Left ventricle myocardium inferior (tissue), 1 donor: ENCODE measurements at regions not wholly inside any gene's neighbourhood (a gene's known extent, or its start where the extent isn't known, plus 50 kb on each side); places are given as distances from the start of the nearest gene placed in this dataset.

ENCODE experiments used
- DNase-seq: peaks from one replicate; pipeline ENCODE4 v3.0.0-alpha.2; 2020
- H3K27ac ChIP-seq: fragments of 200-600 bp; replicated peaks from 2 replicates; pipeline ENCODE4 v1.8.0; 2021
- H3K27me3 ChIP-seq: fragments of 200-600 bp; 2 replicates; pipeline ENCODE4 v1.8.0; 2021; ENCODE audit warnings: low read depth
- H3K36me3 ChIP-seq: fragments of 200-600 bp; 2 replicates; pipeline ENCODE4 v1.8.0; 2021
- H3K4me1 ChIP-seq: fragments of 200-600 bp; 2 replicates; pipeline ENCODE4 v1.8.0; 2021
- H3K4me3 ChIP-seq: fragments of 200-600 bp; 2 replicates; pipeline ENCODE4 v1.8.0; 2021; ENCODE audit warnings: mild to moderate bottlenecking, moderate library complexity
- H3K9me3 ChIP-seq: fragments of 200-600 bp; replicated peaks from 2 replicates; pipeline ENCODE4 v1.8.0; 2021
- CTCF ChIP-seq: fragments of 200-600 bp; IDR thresholded peaks from 2 replicates; pipeline ENCODE4 v1.8.0; 2021; ENCODE audit warnings: antibody characterized with exemption, mild to moderate bottlenecking, borderline replicate concordance
- intact Hi-C: fragments of 100-400 bp; cut with micrococcal nuclease; formaldehyde crosslinking; loops from one replicate; pipeline ENCODE4 v1.11.0; 2022
- donor health status: DM: no; HTN: yes; CAD: no; lungs with severe emphysema.

- no peaks in the 10 kb centered on the region for H3K9me3 ChIP-seq
- no peak overlapping the region for H3K27ac ChIP-seq
- DNase-seq = peak; percentile 56
- H3K4me1 ChIP-seq = peaks cover 33% of the 10 kb centered on the region
- no peaks in the 10 kb centered on the region for H3K36me3 ChIP-seq
- H3K4me3 ChIP-seq = no peak overlapping the region
- intact Hi-C loops = no loop called here
- TF ChIP-seq CTCF = no peak
- H3K27me3 ChIP-seq = no peaks in the 10 kb centered on the region
Observed at GRCh38 chr2:236334122-236334876, 70.1 kb upstream of the ASB18 start.

GRCh38 chr2:236335696-236336574 lies 71.7 kb upstream of the ASB18 start:
- TF ChIP-seq CTCF = no peak
- no peaks in the 10 kb centered on the region for H3K36me3 ChIP-seq
- no peaks in the 10 kb centered on the region for H3K9me3 ChIP-seq
- intact Hi-C loops = no loop called here
- no peak for DNase-seq
- no peaks in the 10 kb centered on the region for H3K27me3 ChIP-seq
- no peak overlapping the region for H3K4me3 ChIP-seq
- H3K27ac ChIP-seq = no peak overlapping the region
- H3K4me1 ChIP-seq = peaks cover 45% of the 10 kb centered on the region

- Histone ChIP-seq H3K4me3 (no peak overlapping the region), H3K4me1 (peaks cover 52% of the 10 kb centered on the region), H3K9me3 (no peaks in the 10 kb centered on the region), H3K27me3 (no peaks in the 10 kb centered on the region), H3K36me3 (no peaks in the 10 kb centered on the region), H3K27ac (no peak overlapping the region)
- no peak for DNase-seq
- intact Hi-C loops = no loop called here
- no peak for TF ChIP-seq CTCF
Observed at GRCh38 chr2:236336575-236337464, 72.6 kb upstream of the ASB18 start.

GRCh38 chr2:236337465-236338325 lies 73.5 kb upstream of the ASB18 start:
- Histone ChIP-seq H3K4me1 (peaks cover 61% of the 10 kb centered on the region), H3K9me3 (no peaks in the 10 kb centered on the region), H3K27ac (peak overlapping the region; percentile 68), H3K36me3 (no peaks in the 10 kb centered on the region), H3K4me3 (no peak overlapping the region), H3K27me3 (no peaks in the 10 kb centered on the region)
- intact Hi-C loops = no loop called here
- DNase-seq = no peak
- no peak for TF ChIP-seq CTCF
